GM20000 (cell line): ENCODE measurements at regions not wholly inside any gene's neighbourhood (a gene's known extent, or its start where the extent isn't known, plus 50 kb on each side); places are given as distances from the start of the nearest gene placed in this dataset.

Source experiments
- DNase-seq: peaks from one replicate; pipeline ENCODE4 v3.0.0; 2012; ENCODE audit warnings: low spot score
- TF ChIP-seq, protein P1 (sequence below): IDR thresholded peaks from 2 replicates; pipeline ENCODE4 v1.5.1; 2012; ENCODE audit warnings: mild to moderate bottlenecking, control low read depth; ENCODE audit errors: extremely low read depth, missing control alignments

DNA sequence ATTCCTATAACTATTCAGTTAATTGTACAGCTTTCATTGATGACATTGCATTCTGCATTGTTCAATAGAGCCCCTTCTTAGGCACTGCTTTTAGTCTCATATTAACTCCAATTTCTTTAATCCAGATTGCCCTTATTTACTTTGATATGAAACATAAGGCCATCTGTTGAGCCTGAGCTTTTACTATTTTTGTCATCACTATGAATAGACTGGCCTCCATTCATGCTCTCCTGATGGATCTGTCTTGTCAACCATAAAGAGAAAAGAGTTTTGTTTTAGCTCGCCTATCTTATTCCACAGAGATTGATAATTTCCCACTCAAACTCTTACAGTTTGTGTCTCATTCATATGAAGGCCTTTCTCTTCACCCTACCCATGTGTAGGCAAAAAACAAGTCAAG is 159.2 kb upstream of the DTNA start:
- TF ChIP-seq, protein P1, sequence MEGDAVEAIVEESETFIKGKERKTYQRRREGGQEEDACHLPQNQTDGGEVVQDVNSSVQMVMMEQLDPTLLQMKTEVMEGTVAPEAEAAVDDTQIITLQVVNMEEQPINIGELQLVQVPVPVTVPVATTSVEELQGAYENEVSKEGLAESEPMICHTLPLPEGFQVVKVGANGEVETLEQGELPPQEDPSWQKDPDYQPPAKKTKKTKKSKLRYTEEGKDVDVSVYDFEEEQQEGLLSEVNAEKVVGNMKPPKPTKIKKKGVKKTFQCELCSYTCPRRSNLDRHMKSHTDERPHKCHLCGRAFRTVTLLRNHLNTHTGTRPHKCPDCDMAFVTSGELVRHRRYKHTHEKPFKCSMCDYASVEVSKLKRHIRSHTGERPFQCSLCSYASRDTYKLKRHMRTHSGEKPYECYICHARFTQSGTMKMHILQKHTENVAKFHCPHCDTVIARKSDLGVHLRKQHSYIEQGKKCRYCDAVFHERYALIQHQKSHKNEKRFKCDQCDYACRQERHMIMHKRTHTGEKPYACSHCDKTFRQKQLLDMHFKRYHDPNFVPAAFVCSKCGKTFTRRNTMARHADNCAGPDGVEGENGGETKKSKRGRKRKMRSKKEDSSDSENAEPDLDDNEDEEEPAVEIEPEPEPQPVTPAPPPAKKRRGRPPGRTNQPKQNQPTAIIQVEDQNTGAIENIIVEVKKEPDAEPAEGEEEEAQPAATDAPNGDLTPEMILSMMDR: no peak
- no peak for DNase-seq

DNA sequence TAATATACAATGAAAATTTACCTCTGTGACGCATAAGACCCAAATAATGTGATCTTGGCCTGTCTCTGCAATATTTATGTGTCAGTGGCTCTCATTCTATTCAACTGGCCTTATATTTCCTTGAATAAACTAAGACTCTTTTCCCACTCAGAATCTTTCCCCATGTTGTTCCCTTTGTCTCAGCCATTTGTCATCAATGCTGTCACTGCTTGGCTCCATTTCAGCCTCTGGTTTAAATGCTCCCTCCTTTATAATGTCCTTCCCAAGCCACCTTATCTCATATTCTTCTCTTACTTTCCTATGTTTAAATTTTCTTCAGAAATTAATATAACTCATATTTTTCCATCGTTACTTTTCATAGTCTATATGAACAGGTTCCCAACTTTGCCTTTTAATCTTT is 158.3 kb upstream of the DTNA start:
- TF ChIP-seq, protein P1: no peak
- DNase-seq: no peak

DNA sequence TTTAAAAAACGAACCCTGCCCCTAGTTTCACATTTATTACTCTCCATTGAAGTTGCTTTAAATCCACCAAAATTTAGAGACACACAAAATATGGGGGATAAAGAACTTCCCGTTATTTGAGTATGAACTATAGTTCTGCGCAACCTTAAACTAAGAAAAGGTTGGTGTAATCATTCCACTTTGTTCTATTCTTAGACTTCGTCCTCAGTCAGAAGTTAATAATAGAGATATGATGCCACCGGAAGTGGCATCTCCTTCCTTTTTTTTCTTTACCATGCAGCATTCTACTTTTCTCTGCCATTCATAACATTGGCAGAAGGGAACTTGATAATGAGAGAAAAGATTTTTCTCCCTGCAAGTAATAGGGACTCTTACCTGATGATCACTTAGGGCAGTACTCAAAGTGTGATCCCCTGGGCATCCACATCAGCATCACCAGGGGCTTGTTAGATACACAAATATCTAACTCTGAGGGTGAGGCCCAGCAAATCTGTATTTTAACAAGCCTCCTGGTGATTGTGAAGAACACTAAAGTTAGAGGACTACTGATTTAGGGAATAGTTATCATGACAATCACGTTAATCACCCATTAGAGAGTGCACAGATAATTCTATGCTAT is 147.7 kb upstream of the DTNA start:
- TF ChIP-seq, protein P1: no peak
- DNase-seq: no peak

DNA sequence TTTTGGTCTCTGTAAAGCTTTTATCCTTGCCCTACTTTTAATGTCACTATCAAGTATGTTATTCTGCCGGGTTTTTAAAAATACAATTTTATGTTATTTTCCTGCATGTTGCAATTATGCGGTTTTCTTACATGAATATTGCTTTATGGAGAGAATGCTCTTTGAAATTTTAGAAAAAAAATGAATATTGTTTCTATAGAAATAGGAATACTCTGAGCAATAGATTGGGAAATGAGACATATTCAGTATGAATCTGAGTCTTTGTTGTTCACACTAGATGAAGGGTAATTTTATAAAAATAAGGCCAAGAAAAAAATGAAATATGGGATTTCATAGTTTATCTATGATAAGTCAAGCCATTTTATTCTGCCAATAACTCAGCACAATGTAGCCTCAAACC is 142.2 kb upstream of the DTNA start:
- TF ChIP-seq, protein P1: no peak
- DNase-seq: no peak

DNA sequence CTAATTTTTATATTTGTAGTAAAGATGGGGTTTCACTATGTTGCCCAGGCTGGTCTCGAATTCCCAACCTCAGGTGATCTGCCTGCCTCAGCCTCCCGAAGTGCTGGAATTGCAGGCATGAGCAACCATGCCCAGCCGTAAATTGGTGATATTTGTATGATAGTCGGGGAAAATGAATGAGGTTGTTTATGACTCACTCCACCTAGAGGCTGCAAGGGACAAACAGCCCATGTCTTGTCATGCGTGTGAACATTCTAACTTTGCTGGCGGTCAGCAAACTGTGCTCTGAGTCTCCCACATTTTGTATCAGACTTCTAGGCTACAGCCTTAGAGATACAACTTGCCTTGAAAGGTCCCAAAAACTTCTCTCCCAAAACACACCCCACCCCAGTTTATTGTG is 133.5 kb upstream of the DTNA start:
- TF ChIP-seq, protein P1: no peak
- no peak for DNase-seq

DNA sequence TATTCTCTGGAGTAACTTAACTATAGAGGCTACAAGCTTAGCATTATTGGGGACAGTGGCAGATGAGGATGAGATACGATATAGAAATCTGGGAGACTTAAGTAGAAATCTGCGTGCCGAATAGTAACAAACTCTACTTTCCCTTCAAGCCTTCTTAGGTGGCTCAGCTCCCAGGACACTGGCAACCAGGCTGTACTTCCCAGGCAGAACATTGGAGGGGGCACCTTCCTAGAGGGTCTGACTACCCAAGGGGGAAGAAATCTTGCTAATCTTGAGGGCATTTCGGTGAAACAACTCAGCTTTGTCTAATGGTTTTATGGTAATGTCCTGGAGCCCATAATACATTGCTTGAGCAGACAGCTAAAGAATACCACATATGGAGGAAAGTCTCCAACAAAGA is 126.2 kb upstream of the DTNA start:
- DNase-seq: no peak
- TF ChIP-seq, protein P1: no peak

DNA sequence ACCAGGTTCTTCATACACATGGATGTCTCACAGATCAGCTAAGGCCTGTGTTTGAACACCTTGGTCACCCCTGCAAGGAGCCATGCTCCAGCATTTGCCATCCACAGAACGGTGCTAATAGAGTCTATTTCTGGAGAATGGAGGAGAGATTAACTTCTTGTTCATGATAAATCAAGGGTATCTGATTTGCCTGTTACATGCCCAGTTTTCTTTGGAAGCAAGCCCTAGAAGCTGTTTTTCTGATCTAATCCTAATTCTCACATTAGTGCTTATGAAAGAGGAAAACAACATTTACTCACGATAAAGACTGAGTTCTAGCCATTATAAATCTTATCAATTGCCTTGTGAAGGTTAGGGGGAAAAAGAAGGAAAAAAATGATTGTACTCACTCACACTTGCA is 119.6 kb upstream of the DTNA start:
- TF ChIP-seq, protein P1: no peak
- DNase-seq: no peak
